Astrocyte (in vitro differentiated cells and primary cell): ENCODE measurements at regions not wholly inside any gene's neighbourhood (a gene's known extent, or its start where the extent isn't known, plus 50 kb on each side); places are given as distances from the start of the nearest gene placed in this dataset.

Source experiments
- EZH2 ChIP-seq: IDR thresholded peaks from 2 replicates; pipeline ENCODE4 v1.6.1; 2012; ENCODE audit warnings: mild to moderate bottlenecking, low read length, inconsistent platforms; ENCODE audit not compliant: insufficient read depth
- TF ChIP-seq, protein P1 (sequence below): IDR thresholded peaks from 2 replicates; pipeline ENCODE4 v1.5.1; 2011; ENCODE audit warnings: low read depth, mild to moderate bottlenecking, inconsistent platforms, low read length, moderate library complexity; ENCODE audit not compliant: insufficient read depth

GRCh38 chr6:122886481-122886880 is 97.4 kb downstream of the SMPDL3A start:
- TF ChIP-seq, protein P1, sequence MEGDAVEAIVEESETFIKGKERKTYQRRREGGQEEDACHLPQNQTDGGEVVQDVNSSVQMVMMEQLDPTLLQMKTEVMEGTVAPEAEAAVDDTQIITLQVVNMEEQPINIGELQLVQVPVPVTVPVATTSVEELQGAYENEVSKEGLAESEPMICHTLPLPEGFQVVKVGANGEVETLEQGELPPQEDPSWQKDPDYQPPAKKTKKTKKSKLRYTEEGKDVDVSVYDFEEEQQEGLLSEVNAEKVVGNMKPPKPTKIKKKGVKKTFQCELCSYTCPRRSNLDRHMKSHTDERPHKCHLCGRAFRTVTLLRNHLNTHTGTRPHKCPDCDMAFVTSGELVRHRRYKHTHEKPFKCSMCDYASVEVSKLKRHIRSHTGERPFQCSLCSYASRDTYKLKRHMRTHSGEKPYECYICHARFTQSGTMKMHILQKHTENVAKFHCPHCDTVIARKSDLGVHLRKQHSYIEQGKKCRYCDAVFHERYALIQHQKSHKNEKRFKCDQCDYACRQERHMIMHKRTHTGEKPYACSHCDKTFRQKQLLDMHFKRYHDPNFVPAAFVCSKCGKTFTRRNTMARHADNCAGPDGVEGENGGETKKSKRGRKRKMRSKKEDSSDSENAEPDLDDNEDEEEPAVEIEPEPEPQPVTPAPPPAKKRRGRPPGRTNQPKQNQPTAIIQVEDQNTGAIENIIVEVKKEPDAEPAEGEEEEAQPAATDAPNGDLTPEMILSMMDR, result no peak
- TF ChIP-seq EZH2, result no peak
